ENCODE measurements at regions not wholly inside any gene's neighbourhood (a gene's known extent, or its start where the extent isn't known, plus 50 kb on each side); places are given as distances from the start of the nearest gene placed in this dataset.

DNA sequence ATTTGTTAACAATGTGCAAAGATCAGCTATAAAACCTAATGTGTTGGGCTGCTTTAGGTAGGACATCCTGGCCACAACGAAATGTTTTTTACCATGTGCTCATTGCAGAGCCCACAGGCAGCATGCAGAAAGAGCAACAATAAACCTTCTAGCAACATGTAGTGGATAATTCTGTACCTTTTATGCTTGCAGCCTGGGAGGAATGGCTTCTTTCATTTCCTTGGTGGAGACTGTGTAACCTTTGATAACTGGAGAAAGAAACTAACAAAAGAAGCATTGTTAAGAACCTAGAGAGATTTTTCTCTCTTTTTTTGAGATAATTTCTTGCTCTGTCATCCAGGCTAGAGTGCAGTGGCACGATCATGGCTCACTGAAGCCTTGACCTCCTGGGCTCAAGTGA is 225.5 kb upstream of the PRICKLE1 start:
- Histone ChIP-seq H3K27ac (ENCODE audit: low read depth, low read length) (no peak overlapping the region), H3K9me3 (ENCODE audit: control insufficient read depth in 1 of 2, insufficient read depth in 1 of 2, low read depth in 1 of 2, low read length in 2 of 2) (no peaks in the 10 kb centered on the region), H4K20me1 (ENCODE audit: insufficient read depth) (no peaks in the 10 kb centered on the region), H3K4me1 (ENCODE audit: control insufficient read depth in 1 of 2, insufficient read depth in 2 of 2, low read length in 2 of 2) (no peaks in the 10 kb centered on the region), H3K4me2 (ENCODE audit: low read length) (no peak overlapping the region), H3K9me2 (ENCODE audit: insufficient read depth) (no peaks in the 10 kb centered on the region), H3K36me3 (ENCODE audit: control insufficient read depth in 1 of 2, insufficient read depth in 2 of 2, low read length in 2 of 2) (no peaks in the 10 kb centered on the region), H3K27me3 (ENCODE audit: insufficient read depth, low read length) (no peaks in the 10 kb centered on the region), H3K79me2 (ENCODE audit: insufficient read depth, low read length) (no peaks in the 10 kb centered on the region), H3K9ac (ENCODE audit: low read length) (no peak overlapping the region), H2AFZ (ENCODE audit: low read depth, low read length, poor library complexity, severe bottlenecking) (no peak overlapping the region), H3K4me3 (replicated peaks in 1 of 2; ENCODE audit: low read depth in 1 of 2, low read length in 2 of 2) (no peak overlapping the region)
- POLR2A ChIA-PET, result no interaction called here
- intact Hi-C loops (cut with micrococcal nuclease), result no loop called here
- DNase-seq (ENCODE audit: low read depth, low spot score), result no peak
- RAD21 ChIA-PET (ENCODE audit: low non-redundant PET in 1 of 2, low total read pairs in 2 of 2, uncharacterized antibody in 2 of 2, unreplicated experiment in 2 of 2), result no interaction called here
- no TSS peak for BruUV-seq (replicated peaks)
- CTCF ChIA-PET, result no interaction called here
- no peak for ATAC-seq
- TF ChIP-seq ZFX (IDR thresholded peaks at IDR 0.05), result no peak
- TF ChIP-seq, protein P1, sequence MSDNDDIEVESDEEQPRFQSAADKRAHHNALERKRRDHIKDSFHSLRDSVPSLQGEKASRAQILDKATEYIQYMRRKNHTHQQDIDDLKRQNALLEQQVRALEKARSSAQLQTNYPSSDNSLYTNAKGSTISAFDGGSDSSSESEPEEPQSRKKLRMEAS (IDR thresholded peaks at IDR 0.05), result no peak
- no peak for TF ChIP-seq SRF (IDR thresholded peaks at IDR 0.05; ENCODE audit: low read depth)
- TF ChIP-seq POLR2A (IDR thresholded peaks at IDR 0.05; ENCODE audit: borderline replicate concordance, extremely low read depth, insufficient read depth, insufficient read length), result no peak
- TF ChIP-seq ZNF274 (IDR thresholded peaks at IDR 0.05; ENCODE audit: low read depth, low read length), result no peak
- TF ChIP-seq EGR1 (IDR thresholded peaks at IDR 0.05; ENCODE audit: low read depth), result no peak
- TF ChIP-seq, protein P2, sequence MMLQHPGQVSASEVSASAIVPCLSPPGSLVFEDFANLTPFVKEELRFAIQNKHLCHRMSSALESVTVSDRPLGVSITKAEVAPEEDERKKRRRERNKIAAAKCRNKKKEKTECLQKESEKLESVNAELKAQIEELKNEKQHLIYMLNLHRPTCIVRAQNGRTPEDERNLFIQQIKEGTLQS (IDR thresholded peaks at IDR 0.05), result no peak
- TF ChIP-seq, protein P3, sequence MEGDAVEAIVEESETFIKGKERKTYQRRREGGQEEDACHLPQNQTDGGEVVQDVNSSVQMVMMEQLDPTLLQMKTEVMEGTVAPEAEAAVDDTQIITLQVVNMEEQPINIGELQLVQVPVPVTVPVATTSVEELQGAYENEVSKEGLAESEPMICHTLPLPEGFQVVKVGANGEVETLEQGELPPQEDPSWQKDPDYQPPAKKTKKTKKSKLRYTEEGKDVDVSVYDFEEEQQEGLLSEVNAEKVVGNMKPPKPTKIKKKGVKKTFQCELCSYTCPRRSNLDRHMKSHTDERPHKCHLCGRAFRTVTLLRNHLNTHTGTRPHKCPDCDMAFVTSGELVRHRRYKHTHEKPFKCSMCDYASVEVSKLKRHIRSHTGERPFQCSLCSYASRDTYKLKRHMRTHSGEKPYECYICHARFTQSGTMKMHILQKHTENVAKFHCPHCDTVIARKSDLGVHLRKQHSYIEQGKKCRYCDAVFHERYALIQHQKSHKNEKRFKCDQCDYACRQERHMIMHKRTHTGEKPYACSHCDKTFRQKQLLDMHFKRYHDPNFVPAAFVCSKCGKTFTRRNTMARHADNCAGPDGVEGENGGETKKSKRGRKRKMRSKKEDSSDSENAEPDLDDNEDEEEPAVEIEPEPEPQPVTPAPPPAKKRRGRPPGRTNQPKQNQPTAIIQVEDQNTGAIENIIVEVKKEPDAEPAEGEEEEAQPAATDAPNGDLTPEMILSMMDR (IDR thresholded peaks at IDR 0.05 in 2 of 3, conservative IDR thresholded peaks at IDR 0.05 in 1 of 3; ENCODE audit: borderline replicate concordance in 1 of 3, insufficient read depth in 1 of 3, low read depth in 2 of 3, low read length in 2 of 3), result no peak
- no peak for TF ChIP-seq POLR2AphosphoS5 (IDR thresholded peaks at IDR 0.05; ENCODE audit: low read depth, low read length)
- TF ChIP-seq FOSL1 (IDR thresholded peaks at IDR 0.05; ENCODE audit: low read depth), result no peak
- TF ChIP-seq EZH2 (IDR thresholded peaks at IDR 0.05), result no peak
- TF ChIP-seq RAD21 (IDR thresholded peaks at IDR 0.05; ENCODE audit: low read depth), result no peak
- TF ChIP-seq, protein P4, sequence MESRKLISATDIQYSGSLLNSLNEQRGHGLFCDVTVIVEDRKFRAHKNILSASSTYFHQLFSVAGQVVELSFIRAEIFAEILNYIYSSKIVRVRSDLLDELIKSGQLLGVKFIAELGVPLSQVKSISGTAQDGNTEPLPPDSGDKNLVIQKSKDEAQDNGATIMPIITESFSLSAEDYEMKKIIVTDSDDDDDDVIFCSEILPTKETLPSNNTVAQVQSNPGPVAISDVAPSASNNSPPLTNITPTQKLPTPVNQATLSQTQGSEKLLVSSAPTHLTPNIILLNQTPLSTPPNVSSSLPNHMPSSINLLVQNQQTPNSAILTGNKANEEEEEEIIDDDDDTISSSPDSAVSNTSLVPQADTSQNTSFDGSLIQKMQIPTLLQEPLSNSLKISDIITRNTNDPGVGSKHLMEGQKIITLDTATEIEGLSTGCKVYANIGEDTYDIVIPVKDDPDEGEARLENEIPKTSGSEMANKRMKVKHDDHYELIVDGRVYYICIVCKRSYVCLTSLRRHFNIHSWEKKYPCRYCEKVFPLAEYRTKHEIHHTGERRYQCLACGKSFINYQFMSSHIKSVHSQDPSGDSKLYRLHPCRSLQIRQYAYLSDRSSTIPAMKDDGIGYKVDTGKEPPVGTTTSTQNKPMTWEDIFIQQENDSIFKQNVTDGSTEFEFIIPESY (IDR thresholded peaks at IDR 0.05; ENCODE audit: extremely low read depth, insufficient replicate concordance, low read length), result no peak
- TF ChIP-seq, protein P5, sequence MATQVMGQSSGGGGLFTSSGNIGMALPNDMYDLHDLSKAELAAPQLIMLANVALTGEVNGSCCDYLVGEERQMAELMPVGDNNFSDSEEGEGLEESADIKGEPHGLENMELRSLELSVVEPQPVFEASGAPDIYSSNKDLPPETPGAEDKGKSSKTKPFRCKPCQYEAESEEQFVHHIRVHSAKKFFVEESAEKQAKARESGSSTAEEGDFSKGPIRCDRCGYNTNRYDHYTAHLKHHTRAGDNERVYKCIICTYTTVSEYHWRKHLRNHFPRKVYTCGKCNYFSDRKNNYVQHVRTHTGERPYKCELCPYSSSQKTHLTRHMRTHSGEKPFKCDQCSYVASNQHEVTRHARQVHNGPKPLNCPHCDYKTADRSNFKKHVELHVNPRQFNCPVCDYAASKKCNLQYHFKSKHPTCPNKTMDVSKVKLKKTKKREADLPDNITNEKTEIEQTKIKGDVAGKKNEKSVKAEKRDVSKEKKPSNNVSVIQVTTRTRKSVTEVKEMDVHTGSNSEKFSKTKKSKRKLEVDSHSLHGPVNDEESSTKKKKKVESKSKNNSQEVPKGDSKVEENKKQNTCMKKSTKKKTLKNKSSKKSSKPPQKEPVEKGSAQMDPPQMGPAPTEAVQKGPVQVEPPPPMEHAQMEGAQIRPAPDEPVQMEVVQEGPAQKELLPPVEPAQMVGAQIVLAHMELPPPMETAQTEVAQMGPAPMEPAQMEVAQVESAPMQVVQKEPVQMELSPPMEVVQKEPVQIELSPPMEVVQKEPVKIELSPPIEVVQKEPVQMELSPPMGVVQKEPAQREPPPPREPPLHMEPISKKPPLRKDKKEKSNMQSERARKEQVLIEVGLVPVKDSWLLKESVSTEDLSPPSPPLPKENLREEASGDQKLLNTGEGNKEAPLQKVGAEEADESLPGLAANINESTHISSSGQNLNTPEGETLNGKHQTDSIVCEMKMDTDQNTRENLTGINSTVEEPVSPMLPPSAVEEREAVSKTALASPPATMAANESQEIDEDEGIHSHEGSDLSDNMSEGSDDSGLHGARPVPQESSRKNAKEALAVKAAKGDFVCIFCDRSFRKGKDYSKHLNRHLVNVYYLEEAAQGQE (IDR thresholded peaks at IDR 0.05; ENCODE audit: low read depth), result no peak
- no peak for TF ChIP-seq YY1 (IDR thresholded peaks at IDR 0.05; ENCODE audit: extremely low read depth, insufficient replicate concordance, low read depth, low read length)
- TF ChIP-seq CBX3 (IDR thresholded peaks at IDR 0.05; ENCODE audit: low read depth), result no peak
- no peak for TF ChIP-seq SIN3A (IDR thresholded peaks at IDR 0.05; ENCODE audit: low read depth)
- no peak for TF ChIP-seq EZH2phosphoT487 (IDR thresholded peaks at IDR 0.05; ENCODE audit: borderline replicate concordance)
- TF ChIP-seq TCF7L2 (IDR thresholded peaks at IDR 0.05; ENCODE audit: borderline replicate concordance, extremely low read depth, insufficient read depth, insufficient read length), result no peak
